GM18867 (cell line): ENCODE measurements at regions not wholly inside any gene's neighbourhood (a gene's known extent, or its start where the extent isn't known, plus 50 kb on each side); places are given as distances from the start of the nearest gene placed in this dataset.
"Not testable (repeated sequence)": the region's sequence is repeated elsewhere in the genome, so short reads cannot be mapped to it uniquely, and the experiment has no call there.

Experiments
- ATAC-seq: cut with Tn5 transposase; IDR thresholded peaks from one replicate; pipeline ENCODE4 v1.9.1; 2021; ENCODE audit warnings: mild to moderate bottlenecking, moderate library complexity; ENCODE audit not compliant: unreplicated experiment

DNA sequence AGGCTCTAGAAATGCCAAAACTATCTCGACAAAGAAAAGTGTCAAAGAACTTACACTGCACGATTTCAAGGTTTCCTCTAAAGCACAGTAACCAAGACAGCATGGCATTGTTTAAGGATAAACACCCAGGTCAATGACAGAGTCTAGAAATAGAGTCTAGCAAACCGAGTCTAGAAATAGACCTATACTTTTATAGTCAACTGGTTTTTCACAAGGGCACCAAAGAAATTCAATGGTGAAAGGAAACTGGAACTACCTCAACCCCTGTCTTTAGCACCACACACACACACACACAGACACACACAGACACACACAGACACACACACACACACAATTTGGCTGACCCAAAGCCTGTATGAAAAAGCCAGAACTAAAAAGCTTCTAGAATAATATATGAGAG lies 67.1 kb upstream of the PGBD5 start:
- ATAC-seq, result no peak

- ATAC-seq, result no peak
These were observed 64.3 kb upstream of the PGBD5 start for GRCh38 chr1:230490436-230490835.

- no peak for ATAC-seq
These were observed 61.8 kb upstream of the PGBD5 start for GRCh38 chr1:230487773-230488428.

GRCh38 chr1:230476622-230477003 lies 50.5 kb upstream of the PGBD5 start:
- no peak for ATAC-seq

- ATAC-seq, result not testable (repeated sequence)
These were observed 49.9 kb upstream of the PGBD5 start for GRCh38 chr1:230475856-230476621.
